ENCODE measurements at regions not wholly inside any gene's neighbourhood (a gene's known extent, or its start where the extent isn't known, plus 50 kb on each side); places are given as distances from the start of the nearest gene placed in this dataset.

DNA sequence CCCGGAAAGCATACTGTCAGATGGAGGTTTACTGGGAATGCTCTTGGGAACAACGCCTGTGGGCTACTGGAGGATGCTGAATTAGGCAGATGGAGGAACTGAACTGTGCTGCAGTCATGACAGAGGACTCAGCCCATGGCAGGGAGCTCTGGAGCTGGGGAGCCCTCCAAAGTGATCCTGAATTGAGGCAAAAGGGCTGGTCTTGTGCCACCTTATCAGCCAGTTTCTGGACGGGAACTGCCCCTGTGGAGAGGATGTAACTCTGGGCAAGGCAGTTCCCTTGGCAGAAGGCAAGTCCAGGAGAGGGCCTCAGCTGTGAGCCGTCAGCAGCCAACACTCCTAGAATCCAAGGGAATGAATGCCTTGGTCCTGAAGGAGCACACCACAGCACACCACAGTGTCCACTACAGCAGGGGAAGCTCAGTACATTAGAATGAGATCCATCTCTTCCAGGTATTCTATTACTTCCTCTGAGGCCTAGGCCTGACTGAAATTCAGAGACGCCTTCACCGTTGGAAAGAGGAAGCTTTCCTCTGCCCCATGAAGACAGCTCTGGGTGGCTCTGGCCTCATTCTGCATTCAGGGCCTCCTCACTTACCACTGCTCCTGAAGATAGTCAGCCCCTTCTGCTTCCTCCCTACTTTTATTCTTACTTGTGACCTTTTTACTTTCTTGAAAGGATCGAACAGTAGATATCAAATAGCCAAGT lies 139.6 kb upstream of the GPR26 start:
- FAIRE-seq (no peak), DNase-seq (ENCODE audit: low spot score) (no peak), ATAC-seq (no peak)
- CTCF ChIA-PET (ENCODE audit: low intra/inter-chr PET ratio, low total read pairs): no interaction called here
- no peak overlapping the region for H3K4me3 ChIP-seq (replicated peaks in 1 of 3; ENCODE audit: insufficient read depth in 1 of 3, low read depth in 2 of 3, low read length in 3 of 3)
- H3K36me3 ChIP-seq (replicated peaks in 1 of 2; ENCODE audit: control insufficient read depth in 1 of 2, insufficient read depth in 2 of 2, low read length in 2 of 2): no peaks in the 10 kb centered on the region
- TF ChIP-seq, protein P1, sequence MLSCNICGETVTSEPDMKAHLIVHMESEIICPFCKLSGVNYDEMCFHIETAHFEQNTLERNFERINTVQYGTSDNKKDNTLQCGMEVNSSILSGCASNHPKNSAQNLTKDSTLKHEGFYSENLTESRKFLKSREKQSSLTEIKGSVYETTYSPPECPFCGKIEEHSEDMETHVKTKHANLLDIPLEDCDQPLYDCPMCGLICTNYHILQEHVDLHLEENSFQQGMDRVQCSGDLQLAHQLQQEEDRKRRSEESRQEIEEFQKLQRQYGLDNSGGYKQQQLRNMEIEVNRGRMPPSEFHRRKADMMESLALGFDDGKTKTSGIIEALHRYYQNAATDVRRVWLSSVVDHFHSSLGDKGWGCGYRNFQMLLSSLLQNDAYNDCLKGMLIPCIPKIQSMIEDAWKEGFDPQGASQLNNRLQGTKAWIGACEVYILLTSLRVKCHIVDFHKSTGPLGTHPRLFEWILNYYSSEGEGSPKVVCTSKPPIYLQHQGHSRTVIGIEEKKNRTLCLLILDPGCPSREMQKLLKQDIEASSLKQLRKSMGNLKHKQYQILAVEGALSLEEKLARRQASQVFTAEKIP (CRISPR knock-in tag; IDR thresholded peaks at IDR 0.05; ENCODE audit: borderline replicate concordance): no peak
- TF ChIP-seq, protein P2, sequence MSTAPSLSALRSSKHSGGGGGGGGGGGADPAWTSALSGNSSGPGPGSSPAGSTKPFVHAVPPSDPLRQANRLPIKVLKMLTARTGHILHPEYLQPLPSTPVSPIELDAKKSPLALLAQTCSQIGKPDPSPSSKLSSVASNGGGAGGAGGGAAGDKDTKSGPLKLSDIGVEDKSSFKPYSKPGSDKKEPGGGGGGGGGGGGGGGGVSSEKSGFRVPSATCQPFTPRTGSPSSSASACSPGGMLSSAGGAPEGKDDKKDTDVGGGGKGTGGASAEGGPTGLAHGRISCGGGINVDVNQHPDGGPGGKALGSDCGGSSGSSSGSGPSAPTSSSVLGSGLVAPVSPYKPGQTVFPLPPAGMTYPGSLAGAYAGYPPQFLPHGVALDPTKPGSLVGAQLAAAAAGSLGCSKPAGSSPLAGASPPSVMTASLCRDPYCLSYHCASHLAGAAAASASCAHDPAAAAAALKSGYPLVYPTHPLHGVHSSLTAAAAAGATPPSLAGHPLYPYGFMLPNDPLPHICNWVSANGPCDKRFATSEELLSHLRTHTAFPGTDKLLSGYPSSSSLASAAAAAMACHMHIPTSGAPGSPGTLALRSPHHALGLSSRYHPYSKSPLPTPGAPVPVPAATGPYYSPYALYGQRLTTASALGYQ (CRISPR knock-in tag; IDR thresholded peaks at IDR 0.05): no peak
- TF ChIP-seq ZNF12 (CRISPR knock-in tag; IDR thresholded peaks at IDR 0.05) (no peak), ZNF432 (CRISPR knock-in tag; IDR thresholded peaks at IDR 0.05; ENCODE audit: borderline replicate concordance) (no peak), SMYD3 (CRISPR knock-in tag; IDR thresholded peaks at IDR 0.05) (no peak), SMARCE1 (IDR thresholded peaks at IDR 0.05; ENCODE audit: borderline replicate concordance) (no peak), FOSL2 (CRISPR knock-in tag; IDR thresholded peaks at IDR 0.05) (no peak), ARNT (IDR thresholded peaks at IDR 0.05) (no peak), MEF2D (CRISPR knock-in tag; IDR thresholded peaks at IDR 0.05) (no peak), RARG (CRISPR knock-in tag; IDR thresholded peaks at IDR 0.05; ENCODE audit: low read depth) (no peak)
- TF ChIP-seq, protein P3, sequence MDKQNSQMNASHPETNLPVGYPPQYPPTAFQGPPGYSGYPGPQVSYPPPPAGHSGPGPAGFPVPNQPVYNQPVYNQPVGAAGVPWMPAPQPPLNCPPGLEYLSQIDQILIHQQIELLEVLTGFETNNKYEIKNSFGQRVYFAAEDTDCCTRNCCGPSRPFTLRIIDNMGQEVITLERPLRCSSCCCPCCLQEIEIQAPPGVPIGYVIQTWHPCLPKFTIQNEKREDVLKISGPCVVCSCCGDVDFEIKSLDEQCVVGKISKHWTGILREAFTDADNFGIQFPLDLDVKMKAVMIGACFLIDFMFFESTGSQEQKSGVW (CRISPR knock-in tag; IDR thresholded peaks at IDR 0.05; ENCODE audit: borderline replicate concordance): no peak
- TF ChIP-seq, protein P4, sequence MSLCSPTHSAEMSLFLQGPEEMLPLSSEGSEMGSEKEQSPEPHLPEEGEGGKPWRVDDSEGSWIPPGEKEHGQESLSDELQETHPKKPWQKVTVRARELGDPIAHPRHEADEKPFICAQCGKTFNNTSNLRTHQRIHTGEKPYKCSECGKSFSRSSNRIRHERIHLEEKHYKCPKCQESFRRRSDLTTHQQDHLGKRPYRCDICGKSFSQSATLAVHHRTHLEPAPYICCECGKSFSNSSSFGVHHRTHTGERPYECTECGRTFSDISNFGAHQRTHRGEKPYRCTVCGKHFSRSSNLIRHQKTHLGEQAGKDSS (CRISPR knock-in tag; IDR thresholded peaks at IDR 0.05; ENCODE audit: borderline replicate concordance, low read depth): no peak
- no peak overlapping the region for H2AFZ ChIP-seq (ENCODE audit: low read length)
- POLR2A ChIA-PET: no interaction called here
- no peak overlapping the region for H3K4me2 ChIP-seq (ENCODE audit: low read depth, low read length)
- no TSS peak for BruUV-seq (replicated peaks)
- in situ Hi-C loops (cut with HindIII; ENCODE audit: extremely low pct_ligation_motif_present, low pct_unique_long_range_greater_than_20kb) (no loop called here), intact Hi-C loops (cut with micrococcal nuclease; ENCODE audit: unreplicated experiment) (no loop called here)
- no peaks in the 10 kb centered on the region for H3K4me1 ChIP-seq (ENCODE audit: insufficient read depth, low read length)
- no peaks in the 10 kb centered on the region for H4K20me1 ChIP-seq (ENCODE audit: insufficient read depth, low read length)
- H3K79me2 ChIP-seq (ENCODE audit: insufficient read depth, low read length): no peaks in the 10 kb centered on the region
- H3K27ac ChIP-seq (ENCODE audit: extremely low read length, insufficient read depth, low read length): no peak overlapping the region
- no peak overlapping the region for H3K9ac ChIP-seq (ENCODE audit: insufficient read depth, low read depth, low read length)
- H3K9me3 ChIP-seq (ENCODE audit: low read length): no peaks in the 10 kb centered on the region
- 43% methylated on average over 5 of the region's 7 CpGs for WGBS (ENCODE audit: low lambda C conversion rate)
- no peaks in the 10 kb centered on the region for H3K27me3 ChIP-seq (ENCODE audit: control insufficient read depth in 1 of 2, insufficient read depth in 2 of 2, low read length in 2 of 2)

Measured in HepG2 (cell line).